NCI-H1417 treated with DMSO at 0.1 percent for 48 hours (cell line): ENCODE measurements at regions not wholly inside any gene's neighbourhood (a gene's known extent, or its start where the extent isn't known, plus 50 kb on each side); places are given as distances from the start of the nearest gene placed in this dataset.
"Not testable (repeated sequence)": the region's sequence is repeated elsewhere in the genome, so short reads cannot be mapped to it uniquely, and the experiment has no call there.

Experiments used
- DNase-seq: peaks from one replicate; lab custom pipeline; 2025; lab: John Stamatoyannopoulos, UW

GRCh38 chr6:27854421-27854820 is 57.8 kb downstream of the OR2B2 start:
- DNase-seq = no peak

DNA sequence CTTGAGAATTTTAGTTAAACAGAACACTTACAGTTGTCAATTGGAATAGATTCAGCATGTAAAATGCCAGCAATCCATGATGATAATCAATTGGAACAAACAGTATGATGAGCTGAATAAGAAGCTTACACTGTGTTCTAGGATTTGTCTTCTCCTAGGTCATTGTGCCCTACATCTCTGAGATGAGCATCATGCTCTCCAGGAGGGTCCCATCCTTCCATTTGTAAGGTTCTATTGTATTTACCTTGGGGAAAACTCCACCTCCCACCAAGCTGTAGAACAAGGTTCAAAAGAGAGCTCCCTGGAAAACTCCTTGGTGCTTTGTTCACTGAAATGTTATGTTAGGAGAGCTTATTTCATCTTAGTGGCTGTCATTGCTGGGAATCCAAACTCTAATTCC is 60.8 kb downstream of the OR2B2 start:
- DNase-seq = no peak

DNA sequence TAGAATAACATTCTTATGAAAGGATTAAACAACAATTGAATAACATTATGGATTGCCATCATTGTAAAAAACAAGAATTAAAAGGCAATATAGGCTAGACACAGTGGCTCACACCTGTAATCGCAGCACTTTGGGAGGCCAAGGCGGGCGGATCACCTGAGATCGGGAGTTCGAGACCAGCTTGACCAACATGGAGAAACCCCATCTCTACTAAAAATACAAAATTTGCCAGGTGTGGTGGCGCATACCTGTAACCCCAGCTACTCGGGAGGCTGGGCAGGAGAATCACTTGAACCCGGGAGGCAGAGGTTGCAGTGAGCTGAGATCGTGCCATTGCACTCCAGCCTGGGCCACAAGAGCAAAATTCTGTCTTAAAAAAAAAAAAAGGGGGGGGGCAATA is 63.2 kb downstream of the OR2B2 start:
- not testable (repeated sequence) for DNase-seq

DNA sequence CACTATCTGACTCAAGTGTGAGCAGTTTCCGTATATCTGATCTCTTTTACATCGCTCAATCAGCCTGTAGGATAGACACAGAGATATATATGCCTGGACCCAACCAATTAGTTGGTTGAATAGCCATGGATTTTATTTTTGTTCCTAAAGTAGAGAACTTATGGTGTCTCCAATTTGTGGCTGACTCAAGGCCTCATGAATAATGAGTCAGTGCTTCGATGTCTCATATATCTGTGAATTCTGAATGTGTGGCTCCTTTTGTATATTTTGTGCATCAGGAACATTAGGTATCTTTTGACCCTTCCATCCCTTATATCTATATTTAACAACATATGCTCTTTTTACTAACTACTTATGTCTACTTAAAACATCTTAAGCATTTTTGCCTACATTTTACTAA is 64.5 kb downstream of the OR2B2 start:
- DNase-seq = no peak

DNA sequence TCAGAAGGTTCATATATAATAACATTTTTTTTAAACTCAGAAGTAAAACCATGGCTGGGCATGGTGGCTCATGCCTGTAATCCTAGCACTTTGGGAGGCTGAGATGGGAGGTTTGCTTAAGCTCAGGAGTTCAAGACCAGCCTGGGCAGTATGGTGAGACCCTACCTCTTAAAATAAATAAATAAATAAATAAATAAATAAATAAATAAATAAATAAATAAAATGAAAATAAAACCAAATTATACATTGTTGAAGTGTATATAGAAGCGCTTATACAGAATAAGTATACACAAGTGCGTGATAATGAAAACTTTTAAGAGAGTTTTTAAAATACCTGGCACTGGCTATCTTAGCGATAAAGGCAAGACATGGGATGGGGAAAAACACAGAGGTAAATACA is 71.6 kb downstream of the OR2B2 start:
- DNase-seq = no peak

DNA sequence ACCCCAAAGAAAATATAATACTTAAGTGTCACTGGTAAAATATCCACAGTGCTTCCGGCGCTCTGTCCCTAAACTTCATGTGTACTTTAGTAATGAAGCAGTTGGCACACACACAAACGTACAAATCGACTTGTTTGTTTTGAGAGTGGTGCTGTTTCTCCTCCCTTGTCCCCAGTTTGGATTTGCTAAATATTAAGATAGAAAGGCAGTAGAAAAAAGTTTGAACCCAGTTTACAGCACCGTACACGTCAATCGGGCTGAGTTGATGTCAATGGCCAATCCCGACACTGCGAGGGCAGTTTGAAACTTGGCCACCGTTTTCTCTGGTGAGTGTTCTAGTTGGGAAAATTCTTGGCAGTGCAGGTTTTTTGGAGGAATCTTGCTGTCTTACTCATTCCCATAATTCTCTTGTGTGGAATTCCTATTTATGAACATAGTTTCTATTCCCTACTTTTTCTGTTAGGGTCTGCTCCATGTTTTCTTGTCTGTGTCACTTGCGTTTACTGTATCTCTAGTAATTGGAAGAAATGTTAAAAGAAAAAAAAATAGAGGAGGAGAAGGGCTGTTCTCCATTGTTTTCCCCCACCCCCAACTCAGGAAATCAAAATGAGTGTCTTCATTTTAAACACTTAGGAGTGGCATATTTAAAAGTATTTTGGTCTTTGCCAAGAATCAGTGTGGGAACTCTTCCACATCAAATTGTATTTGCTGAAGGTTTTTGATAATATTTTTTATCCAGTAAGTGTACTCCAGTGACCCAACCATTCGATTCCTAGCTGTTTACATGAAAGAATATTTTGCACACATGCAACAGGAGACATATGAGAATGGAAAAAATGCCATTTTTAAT is 72.3 kb downstream of the OR2B2 start:
- no peak for DNase-seq

- DNase-seq = no peak
These were observed 73.1 kb downstream of the OR2B2 start for GRCh38 chr6:27838945-27839625.

DNA sequence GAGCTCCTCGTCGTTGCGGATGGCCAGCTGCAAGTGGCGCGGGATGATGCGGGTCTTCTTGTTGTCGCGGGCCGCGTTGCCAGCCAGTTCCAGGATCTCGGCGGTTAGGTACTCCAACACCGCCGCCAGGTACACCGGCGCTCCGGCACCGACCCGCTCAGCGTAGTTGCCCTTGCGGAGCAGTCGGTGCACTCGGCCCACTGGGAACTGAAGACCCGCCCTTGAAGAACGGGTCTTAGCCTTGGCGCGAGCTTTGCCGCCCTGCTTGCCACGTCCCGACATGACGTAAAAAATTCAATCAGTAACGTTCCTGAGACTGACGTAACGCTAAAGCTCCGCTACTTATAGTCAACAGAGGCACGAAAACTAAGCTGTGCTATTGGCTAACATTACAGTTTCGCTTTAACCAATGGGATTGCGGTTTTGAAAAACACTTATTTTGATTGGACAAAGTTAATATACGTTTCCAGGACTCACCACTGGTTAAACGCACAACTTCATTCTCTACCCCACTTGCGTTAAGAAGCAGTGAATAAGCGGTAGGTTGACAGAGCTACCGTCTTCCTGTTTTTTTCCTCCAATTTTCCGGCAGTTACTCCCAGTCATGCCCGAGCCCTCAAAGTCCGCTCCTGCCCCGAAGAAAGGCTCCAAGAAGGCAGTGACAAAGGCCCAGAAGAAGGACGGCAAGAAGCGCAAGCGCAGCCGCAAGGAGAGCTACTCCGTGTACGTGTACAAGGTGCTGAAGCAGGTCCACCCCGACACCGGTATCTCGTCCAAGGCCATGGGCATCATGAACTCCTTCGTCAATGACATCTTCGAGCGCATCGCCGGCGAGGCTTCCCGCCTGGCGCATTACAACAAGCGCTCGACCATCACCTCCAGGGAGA is 73.9 kb downstream of the OR2B2 start:
- DNase-seq = peak; percentile 96

- no peak for DNase-seq
These were observed 74.6 kb downstream of the OR2B2 start for GRCh38 chr6:27837625-27838057.

DNA sequence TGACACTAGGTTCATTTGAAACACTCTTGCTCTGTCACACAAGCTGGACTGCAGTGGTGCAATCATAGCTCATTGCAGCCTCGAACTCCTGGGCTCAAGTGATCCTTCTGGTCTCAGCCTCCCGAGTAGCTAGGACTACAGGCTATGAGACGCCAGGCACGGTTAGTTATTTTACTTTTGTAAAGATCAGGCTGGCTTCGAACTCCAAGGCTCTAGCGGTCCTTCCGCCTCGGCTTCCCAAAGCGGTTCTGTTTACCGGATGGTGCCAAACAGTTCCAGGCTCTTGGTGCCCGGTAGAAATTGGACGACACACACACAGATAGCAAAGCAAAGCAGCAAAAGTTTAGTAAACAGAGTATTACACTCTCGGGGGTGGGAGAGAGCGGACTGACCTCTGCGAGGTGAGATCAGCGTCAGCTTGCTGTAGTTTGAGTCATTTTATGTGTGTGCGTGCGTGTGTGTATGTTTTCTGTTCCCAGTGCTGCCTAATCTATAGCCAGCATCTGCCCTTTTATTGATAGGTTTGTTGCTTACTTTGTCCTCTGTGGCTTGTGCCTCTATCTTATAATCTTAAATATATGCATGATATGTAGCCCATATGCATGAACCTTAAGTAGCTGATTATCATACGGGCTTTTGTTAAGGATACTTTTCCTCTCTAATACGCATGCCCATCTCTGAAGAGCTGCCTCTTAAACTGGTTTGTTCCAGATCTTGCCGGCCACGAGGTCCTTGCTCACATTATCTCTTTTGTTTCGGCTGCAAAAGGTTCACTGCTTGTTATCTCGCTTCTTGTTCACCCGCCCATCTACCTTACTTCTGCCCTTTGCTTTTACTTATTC is 75.2 kb downstream of the OR2B2 start:
- DNase-seq = peak; percentile 59

GRCh38 chr6:27836141-27836782 is 75.9 kb downstream of the OR2B2 start:
- no peak for DNase-seq

DNA sequence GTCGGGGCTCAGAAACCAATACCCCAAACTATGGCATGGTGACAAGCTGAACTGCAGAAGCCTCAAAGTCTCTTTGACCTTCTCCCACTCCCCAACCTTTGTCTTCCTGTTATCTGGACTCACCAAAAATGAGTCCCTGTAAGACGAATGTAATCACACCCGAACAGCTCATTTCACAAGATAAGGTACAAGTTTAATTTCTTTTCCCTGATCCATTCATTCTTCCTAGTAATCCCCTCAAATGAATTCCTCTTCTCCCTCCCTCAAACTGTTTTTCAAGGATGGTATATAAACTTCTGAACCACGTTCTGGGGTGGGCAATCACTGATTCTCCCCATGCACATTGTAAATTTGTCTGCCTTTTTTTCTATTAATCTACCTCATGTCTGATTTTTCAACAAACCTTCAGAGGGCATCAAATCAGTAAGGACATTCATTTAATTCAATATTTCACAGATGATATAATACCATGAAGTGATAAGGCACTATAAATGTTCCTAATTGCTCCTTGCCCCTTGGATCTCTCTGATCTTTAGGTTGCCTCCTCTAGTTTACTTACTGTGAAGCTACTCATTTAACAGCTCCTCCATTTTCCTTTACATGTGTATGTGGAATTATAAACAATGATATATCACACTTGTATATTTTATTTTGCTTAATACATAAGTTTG is 77.2 kb downstream of the OR2B2 start:
- DNase-seq = no peak

- no peak for DNase-seq
These were observed 77.8 kb downstream of the OR2B2 start for GRCh38 chr6:27834384-27834783.

DNA sequence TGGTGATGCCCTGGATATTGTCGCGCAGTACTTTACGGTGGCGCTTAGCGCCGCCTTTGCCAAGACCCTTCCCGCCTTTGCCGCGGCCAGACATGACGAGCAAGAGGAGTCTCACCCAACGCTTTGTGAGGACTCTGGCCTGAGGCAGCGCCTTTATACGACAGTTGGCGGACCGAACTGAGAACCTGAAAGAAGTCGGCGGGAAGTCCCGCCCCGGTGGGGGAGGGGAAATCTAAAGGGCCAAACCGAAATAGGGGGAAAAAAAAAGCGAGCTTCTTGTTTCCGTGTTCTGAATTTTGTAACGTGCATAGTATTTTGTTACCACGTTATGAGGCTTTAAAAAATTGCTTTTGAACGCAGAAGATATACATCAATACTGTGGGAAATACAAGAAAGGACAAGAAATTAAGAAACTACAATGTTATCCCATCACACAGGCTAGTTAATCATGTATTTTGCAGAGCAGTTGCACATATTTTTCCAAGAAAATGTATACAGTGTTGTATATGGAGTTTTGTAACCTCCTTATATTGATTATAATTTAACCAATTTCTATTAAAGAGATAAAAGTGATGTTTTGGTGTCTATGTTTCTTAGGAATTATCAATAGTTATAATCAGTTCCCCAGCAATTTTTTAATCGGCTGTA is 80.6 kb downstream of the OR2B2 start:
- not testable (repeated sequence) for DNase-seq

DNA sequence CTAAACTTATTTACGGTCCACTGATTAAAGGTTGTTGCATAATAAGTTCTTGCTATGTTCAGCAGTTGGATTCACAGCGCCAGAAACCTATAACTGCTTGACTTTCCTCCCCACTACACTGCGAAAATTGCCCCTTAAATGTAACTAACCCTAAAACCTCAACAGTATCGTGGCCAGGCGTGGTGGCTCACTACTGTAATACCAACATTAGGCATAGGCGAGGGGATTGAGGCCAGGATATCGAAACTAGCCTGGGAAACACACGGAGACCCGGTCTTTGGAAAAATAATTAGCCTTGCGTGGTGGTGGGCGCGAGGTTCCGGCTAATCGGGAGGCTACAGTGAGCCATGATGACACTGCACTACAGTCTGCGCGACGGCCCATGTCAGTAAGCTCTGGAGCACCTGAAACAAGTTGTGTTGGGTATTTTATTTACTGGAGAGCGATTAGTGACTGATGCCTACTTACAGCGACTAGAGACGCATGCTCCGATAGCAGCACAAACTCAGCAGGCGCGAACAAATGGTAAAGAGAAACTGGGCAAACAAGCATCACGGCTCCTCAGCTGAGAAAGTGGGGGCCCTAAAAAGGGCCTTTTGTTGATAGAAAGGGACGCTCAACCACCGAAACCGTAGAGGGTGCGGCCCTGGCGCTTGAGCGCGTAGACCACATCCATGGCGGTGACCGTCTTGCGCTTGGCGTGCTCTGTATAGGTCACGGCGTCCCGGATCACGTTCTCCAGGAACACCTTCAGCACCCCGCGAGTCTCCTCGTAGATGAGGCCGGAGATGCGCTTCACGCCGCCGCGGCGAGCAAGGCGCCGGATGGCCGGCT is 81.4 kb downstream of the OR2B2 start:
- DNase-seq = not testable (repeated sequence)

GRCh38 chr6:27830212-27830599 is 82.0 kb downstream of the OR2B2 start:
- DNase-seq = no peak

GRCh38 chr6:27829453-27830211 is 82.6 kb downstream of the OR2B2 start:
- no peak for DNase-seq

DNA sequence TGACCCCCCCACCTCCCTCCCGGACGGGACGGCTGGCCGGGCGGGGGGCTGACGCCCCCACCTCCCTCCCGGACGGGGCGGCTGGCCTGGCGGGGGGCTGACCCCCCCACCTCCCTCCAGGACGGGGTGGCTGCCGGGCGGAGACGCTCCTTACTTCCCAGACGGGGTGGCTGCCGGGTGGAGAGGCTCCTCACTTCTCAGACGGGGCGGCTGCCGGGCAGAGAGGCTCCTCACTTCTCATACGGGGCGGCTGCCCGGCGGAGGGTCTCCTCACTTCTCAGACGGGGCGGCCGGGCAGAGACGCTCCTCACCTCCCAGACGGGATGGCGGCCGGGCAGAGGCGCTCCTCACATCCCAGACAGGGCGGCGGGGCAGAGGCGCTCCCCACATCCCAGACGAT is 84.7 kb downstream of the OR2B2 start:
- not testable (repeated sequence) for DNase-seq
